GM06990 (cell line): ENCODE measurements at regions not wholly inside any gene's neighbourhood (a gene's known extent, or its start where the extent isn't known, plus 50 kb on each side); places are given as distances from the start of the nearest gene placed in this dataset.

Experiments
- DNase-seq: peaks from one replicate; pipeline ENCODE4 v3.0.0-alpha.2; 2011; ENCODE audit not compliant: insufficient read length; ENCODE audit errors: extremely low read depth
- H3K27me3 ChIP-seq: replicated peaks from 2 replicates; pipeline ENCODE4 v1.6.0; 2011; ENCODE audit warnings: low read length; ENCODE audit not compliant: control insufficient read depth, insufficient read depth
- H3K36me3 ChIP-seq: 2 replicates; pipeline ENCODE4 v1.5.1; 2011; ENCODE audit warnings: low read length; ENCODE audit not compliant: control insufficient read depth, insufficient read depth
- H3K4me3 ChIP-seq: replicated peaks from 2 replicates; pipeline ENCODE4 v1.5.1; 2011; ENCODE audit warnings: low read depth, mild to moderate bottlenecking, control low read depth, low read length
- CTCF ChIP-seq: IDR thresholded peaks from 2 replicates; pipeline ENCODE4 v1.5.1; 2011; ENCODE audit warnings: low read length, control low read depth, mild to moderate bottlenecking, inconsistent platforms; ENCODE audit not compliant: insufficient read depth, poor library complexity, severe bottlenecking

- no peak for DNase-seq
- H3K36me3 ChIP-seq: no peaks in the 10 kb centered on the region
- no peaks in the 10 kb centered on the region for H3K27me3 ChIP-seq
- no peak for TF ChIP-seq CTCF
- no peak overlapping the region for H3K4me3 ChIP-seq
Measured at GRCh38 chr11:97883086-97883485, 1137.7 kb upstream of the CNTN5 start.

- DNase-seq: no peak
- no peaks in the 10 kb centered on the region for H3K36me3 ChIP-seq
- no peak overlapping the region for H3K4me3 ChIP-seq
- no peak for TF ChIP-seq CTCF
- no peaks in the 10 kb centered on the region for H3K27me3 ChIP-seq
Measured at GRCh38 chr11:97888641-97889040, 1132.1 kb upstream of the CNTN5 start.

DNA sequence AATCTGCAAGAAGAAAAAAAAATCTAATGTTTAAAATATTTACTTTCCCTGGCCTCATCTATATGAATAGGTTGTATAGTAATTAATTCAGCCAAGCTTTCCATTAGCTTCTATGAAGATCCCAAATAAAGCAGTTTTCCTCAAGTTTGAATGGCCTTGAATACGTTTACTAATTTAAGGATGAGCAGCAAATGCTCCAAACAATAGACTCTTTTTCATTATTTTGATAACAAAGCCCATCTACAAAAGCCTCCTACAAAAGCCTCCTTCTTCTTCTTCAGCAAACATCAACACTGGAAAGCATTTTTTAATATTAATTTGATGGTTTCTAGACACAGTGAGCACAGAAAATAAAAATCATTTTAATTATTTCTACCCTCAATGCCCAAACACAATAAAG, 1130.3 kb upstream of the CNTN5 start:
- no peak for DNase-seq
- Histone ChIP-seq H3K4me3 (no peak overlapping the region), H3K27me3 (no peaks in the 10 kb centered on the region), H3K36me3 (no peaks in the 10 kb centered on the region)
- TF ChIP-seq CTCF: no peak

GRCh38 chr11:97893612-97894011, 1127.1 kb upstream of the CNTN5 start:
- no peak for DNase-seq
- Histone ChIP-seq H3K27me3 (no peaks in the 10 kb centered on the region), H3K4me3 (no peak overlapping the region), H3K36me3 (no peaks in the 10 kb centered on the region)
- no peak for TF ChIP-seq CTCF

GRCh38 chr11:97894978-97895377, 1125.8 kb upstream of the CNTN5 start:
- Histone ChIP-seq H3K27me3 (no peaks in the 10 kb centered on the region), H3K36me3 (no peaks in the 10 kb centered on the region), H3K4me3 (no peak overlapping the region)
- TF ChIP-seq CTCF: no peak
- no peak for DNase-seq

GRCh38 chr11:97895572-97895971, 1125.2 kb upstream of the CNTN5 start:
- Histone ChIP-seq H3K36me3 (no peaks in the 10 kb centered on the region), H3K4me3 (no peak overlapping the region), H3K27me3 (no peaks in the 10 kb centered on the region)
- DNase-seq: no peak
- TF ChIP-seq CTCF: no peak
